ENCODE measurements at regions not wholly inside any gene's neighbourhood (a gene's known extent, or its start where the extent isn't known, plus 50 kb on each side); places are given as distances from the start of the nearest gene placed in this dataset.
"Not testable (repeated sequence)": the region's sequence is repeated elsewhere in the genome, so short reads cannot be mapped to it uniquely, and the experiment has no call there.

DNA sequence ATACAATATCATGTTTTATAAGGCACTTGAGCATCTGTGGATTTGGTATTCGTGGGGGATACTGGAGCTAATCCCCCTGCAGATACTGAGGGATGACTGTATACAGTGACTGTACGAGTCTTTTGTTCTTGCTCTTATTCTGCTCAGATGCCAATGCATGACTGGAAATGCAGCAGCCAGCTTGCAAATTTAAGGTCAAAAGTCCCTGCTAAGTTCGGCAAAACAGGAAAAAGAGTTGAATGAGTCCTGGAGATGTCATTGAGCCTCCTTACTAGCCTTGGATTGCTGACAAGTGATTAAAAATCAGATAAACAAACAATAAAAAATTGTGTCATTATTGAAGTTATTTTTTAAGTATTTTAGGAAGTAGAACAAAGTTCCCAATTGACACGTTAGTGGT is 599.3 kb upstream of the IMPG1 start:
- no peak for DNase-seq

DNA sequence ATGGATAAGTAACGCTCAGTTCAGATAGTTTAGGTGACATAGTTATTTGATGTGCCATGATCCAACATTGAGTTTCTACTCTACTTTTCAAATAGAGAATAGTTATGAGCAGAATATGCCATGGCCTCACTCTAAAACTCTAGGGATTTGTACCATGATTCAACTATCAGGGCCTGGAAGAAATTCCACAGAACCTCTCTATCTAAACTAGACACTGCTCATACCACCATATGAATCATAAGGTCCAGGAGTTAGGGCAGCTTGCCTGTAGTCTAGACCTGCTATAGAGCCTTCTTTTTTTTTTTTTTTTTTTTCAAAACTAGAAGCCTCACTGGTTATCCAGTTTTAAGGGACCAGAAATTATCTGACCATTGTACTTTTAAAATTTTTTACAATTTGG is 571.8 kb upstream of the IMPG1 start:
- no peak for DNase-seq

DNA sequence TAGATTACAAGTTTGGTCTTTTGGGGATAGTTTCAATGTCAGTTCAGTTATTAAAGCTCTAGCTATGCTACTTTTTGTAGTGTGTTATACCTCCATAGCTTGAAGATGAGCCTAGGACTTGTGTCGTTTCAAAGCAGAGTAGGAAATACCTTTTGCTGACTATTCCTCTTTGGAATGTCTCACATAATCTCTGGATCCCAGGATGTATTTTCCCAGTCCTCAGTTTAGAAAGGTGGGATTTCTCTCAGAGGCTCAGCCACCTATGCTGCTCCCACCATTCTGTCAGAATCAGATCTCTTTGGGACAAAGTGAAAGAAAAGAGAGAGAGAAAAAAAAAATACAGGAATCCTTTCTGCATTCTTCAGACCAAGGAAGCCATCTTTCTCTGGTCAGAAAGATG is 567.5 kb upstream of the IMPG1 start:
- no peak for DNase-seq

DNA sequence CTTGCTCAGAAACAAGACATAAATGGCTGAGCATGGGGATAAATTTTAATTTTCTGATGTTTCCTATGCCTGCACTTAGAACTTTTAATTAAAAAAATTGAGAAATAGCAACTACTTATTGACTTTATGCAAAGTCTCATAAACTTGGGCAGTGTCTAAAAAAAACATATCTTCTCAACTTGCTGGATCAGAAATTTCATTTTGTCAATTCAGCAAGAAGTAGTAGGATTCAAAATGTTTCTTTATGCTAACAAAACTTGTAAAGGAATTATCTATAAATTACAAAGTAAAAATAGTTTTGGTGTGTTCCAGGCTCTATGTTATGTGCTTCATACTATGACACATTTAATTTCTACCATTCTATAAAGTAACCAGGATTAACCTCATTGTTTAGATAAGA is 562.2 kb upstream of the IMPG1 start:
- no peak for DNase-seq

DNA sequence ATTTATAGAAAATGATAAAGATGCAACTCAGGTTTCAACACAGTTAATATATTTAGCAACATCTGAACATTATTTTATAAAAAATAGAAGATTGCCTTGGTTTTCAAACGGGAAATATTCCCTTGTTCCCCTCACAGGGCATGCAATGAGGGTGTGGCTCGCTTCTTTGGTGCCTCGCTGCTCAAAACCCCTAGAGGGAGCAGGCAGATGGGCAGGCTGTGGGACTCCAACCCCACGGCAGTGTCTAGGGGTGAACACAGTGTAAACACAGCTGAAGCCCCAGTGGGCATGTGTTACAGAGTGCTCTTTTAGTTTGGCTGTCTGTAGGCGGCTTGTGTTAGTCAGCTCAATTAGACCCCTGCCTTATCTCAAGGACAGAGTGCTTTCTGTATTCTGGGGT is 560.8 kb upstream of the IMPG1 start:
- no peak for DNase-seq

DNA sequence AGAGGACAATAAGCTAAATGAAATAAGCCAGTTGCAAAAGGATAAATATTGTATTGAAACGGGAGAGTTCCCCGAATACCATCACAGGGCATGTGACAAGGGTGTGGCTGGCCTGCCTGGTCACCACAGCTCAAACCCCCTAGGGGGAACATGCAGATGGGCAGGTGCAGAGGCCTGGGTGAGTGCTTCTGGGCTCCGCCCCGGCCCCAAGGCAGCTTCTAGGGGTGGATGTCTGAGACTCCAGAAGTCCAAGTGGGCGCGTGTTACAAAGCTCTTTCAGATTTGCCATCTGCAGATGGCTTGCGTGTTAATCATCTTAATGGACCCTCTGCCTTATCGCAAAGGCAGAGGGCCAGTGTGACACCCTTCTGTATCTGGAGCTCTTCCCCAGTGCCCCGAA is 559.2 kb upstream of the IMPG1 start:
- DNase-seq: no peak

DNA sequence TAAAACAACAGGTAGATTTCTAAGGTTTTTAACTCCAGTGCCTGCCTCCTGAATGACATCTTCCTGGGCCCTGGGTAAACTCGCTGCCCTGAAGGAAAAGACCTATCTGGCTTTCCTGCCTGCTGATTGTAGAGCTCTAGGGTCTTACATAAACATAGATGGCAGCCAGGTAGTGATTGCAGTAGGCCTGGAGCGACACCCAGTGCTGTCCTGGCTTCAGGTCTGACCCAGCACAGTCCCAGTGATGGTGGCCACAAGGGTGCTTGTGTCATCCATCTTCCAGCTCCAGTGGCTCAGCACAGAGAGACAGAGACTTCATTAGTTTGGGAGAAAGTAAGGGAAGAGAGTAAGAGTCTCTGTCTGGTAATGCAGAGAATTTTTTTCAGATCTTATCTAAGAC is 542.9 kb upstream of the IMPG1 start:
- DNase-seq: no peak

DNA sequence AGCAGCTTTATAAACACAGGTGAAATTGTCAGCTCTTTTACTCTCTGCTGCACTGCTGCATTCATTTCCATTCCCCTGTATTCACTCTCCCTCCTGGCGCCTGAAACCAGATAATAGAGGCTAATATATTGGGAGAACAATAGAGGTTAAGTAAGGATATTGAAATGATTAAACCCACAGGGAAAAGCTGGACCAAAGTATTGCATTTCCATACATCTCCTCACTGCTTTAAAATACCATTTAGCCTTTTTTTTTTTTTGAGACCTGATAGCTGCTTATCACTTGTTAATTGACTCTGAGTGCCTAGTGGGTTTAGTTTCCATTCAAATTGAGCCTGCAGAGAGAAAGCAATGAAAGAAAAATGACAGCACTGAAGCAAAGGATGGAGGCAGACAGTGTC is 540.5 kb upstream of the IMPG1 start:
- DNase-seq: no peak

DNA sequence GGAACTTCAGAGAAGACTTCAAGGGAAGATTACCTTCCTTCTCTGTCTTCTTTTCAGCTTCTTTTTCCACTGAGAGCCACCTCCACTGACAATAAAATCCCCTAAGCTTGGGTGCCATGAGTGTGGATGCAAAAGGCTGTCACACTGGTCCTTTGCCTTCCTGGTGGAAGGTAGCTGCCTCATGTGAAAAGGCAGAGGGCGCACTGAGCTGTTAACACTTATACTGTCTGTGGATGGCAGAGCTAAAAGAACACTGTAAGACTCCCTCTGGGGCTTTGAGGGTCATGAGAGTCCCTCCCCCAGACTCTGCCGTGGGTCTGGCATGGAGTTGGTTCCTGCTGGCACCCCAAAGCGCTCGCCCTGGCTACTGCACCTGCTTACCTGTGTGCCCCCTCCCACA is 536.7 kb upstream of the IMPG1 start:
- DNase-seq: no peak

DNA sequence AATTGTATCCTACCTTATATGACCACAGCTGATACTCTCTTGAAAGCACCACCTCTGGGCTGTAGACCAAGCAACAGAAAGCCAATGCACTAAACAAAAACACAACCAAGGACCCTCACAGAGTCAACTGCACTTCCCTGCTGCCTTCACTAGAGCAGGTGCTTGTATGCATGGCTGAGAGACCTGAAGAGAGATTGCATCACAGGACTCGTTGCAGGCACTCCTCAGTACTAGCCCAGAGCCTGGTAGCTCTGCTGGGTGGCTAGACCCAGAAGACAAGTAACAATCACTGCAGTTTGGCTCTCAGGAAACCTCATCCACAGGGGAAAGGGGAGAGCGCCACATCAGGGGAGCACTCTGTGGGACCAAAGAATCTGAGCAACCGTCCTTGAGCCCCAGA is 521.6 kb upstream of the IMPG1 start:
- DNase-seq: no peak

DNA sequence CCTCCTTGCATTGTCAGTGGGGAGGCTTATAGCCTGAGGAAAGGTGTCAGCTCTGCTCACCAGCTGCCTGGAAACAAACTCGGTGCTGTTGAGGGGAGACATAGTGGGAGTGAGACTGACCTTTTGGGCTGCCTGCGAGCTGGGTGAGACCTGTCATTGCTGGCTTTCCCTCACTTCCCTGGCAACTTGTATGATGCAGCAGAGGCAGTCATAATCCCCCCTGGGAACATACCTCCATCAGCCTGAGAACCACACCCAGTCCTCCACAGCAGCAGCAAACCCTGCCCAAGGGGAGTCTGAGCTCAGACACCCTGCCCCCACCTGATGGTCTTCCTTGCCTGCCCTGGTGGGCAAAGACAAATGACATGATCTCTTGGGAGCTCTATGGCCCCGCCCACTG is 521.2 kb upstream of the IMPG1 start:
- no peak for DNase-seq

DNA sequence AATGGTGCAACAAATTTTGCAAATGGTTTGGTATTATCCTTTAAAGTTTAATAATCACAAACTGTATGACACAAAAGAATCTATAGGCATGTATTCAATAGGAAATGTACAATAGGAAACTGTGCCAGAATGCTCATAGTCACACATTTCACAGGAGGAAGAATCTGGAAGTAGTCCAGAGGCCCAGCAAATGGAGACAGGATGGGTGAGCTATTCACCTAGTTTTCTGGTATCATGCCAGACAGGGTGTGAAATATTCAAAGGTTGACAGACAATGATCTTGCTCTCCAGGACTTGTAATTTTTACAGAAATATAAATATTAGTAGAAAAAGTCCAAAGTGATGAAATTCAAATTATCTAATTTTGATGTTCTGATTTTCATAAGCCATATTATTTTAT is 520.1 kb upstream of the IMPG1 start:
- DNase-seq: no peak

DNA sequence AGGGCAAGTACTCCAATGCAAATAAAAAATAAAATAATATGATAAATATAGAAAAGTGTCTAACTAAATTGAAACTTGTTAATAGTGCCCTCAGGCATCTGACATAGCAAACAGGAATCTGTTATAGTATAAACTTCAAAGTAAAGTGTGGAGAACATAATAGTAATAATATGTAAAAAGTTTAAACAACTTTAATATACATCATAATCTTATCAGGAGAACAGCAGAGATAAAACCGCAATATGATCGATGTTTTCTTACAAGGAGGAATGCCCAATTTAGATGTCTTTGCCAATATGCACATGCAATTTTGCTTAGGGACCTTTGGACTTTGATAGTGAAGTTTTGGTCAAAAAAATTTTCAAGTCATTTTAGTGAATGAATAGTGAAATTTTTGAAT is 514.8 kb upstream of the IMPG1 start:
- no peak for DNase-seq

DNA sequence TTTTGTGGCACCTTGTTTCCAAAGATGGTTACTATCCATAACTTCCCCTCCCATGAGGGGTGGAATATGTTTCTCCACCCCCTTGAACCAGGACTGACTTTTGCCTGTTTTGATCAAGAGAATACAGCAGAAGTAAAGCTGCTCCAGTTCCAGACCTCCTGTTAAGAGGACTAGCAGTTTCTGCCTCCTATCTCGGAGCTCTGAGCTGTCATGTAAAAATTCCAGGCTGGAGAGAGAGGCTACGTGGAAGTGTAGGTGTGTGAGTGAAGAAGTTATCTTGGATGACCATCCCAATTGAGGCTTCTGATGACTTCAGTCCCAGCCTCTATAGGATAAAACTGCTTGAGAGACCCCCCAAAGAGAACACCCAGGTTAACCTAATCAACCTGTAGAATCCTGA is 511.7 kb upstream of the IMPG1 start:
- no peak for DNase-seq

DNA sequence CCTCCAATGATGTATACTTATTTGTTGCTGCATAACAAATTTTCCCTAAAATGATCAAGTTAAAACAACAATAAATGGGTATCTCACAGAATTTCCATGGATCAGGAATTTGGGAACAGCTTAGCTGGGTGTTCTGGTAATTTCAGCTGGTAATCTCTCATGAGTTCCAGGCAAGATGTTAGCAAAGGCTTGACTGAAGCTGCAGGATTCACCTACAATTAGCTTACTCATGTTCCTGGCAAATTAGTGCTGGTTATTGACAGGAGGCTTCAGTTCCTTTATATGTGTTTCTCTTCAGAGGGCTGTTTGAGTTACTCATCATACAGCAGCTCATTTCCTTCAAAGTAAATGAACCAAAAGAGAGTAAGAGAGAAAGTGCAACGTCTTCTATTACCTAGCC is 506.3 kb upstream of the IMPG1 start:
- DNase-seq: no peak

DNA sequence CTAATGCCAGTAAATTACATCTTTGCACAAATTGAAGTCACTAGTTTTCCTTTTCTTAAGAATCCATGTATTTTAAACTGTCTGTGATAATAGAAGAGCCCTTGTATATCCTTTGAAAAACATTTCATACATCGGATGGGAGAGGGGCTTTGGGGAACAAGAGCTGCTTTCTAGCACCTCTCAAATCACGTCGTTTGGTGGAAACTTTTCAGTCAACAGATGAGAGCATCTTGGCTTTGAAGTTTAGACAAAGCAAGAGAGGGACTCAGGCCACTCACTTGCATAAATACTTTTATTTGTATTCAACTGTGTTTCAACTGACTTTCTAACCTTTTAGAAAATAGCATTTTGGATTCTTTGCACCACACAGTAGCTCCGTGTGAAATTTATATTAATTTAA is 502.3 kb upstream of the IMPG1 start:
- no peak for DNase-seq

DNA sequence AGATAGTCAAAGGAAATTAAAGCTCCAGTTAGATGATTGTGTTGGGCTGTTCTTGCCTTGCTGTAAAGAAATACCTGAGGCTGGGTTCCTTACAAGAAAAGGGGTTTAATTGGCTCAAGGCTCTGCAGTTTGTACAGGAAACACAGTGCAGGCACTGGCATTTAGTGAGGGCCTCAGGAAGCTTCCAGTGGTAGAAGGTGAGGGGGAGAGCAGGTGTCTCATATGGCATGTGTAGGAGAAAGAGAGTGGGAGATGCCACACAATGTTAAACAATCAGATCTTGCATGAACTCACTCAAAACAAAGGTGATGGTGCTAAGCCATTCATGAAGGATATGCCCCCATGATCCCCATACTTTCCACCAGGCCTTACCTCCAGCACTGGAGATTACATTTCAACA is 493.5 kb upstream of the IMPG1 start:
- DNase-seq: no peak

DNA sequence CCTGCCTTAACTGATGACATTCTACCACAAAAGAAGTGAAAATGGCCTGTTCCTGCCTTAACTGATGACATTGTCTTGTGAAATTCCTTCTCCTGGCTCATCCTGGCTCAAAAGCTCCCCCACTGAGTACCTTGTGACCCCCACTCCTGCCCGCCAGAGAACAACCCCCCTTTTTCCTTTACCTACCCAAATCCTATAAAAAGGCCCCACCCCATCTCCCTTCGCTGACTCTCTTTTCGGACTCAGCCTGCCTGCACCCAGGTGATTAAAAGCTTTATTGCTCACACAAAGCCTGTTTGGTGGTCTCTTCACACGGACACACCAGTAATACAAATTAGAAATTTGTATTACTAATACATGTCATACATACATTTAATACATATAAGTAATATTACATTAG is 489.9 kb upstream of the IMPG1 start:
- not testable (repeated sequence) for DNase-seq

DNA sequence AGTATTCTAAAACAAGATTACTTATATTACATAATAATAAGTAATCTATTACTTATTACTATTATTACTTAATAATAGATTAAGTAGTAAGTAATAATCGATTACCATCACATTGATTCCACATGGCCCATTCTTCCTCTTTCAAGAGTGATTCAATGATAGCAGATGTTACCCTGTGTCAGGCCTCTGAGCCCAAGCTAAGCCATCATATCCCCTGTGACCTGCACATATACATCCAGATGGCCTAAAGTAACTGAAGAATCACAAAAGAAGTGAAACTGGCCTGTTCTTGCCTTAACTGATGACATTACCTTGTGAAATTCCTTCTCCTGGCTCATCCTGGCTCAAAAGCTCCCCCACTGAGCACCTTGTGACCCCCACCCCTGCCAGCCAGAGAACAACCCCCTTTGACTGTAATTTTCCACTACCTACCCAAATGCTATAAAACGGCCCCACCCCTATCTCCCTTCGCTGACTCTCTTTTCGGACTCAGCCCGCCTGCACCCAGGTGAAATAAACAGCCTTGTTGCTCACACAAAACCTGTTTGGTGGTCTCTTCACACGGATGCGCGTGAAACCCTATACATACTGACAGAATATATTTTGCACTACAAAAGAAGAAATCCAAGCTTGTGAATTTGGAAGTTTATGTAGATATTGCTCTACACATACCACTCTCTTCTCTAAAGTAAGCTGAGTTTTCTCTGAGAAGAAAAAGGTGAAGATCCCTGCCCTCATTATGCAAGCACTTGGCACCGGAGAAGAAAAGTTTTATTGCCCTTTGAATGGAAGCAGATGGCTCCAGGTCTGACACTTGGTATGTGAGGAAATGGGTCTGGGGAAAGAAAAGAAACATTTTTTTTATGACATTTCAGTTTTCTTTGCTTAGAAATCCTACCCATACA is 488.6 kb upstream of the IMPG1 start:
- not testable (repeated sequence) for DNase-seq

DNA sequence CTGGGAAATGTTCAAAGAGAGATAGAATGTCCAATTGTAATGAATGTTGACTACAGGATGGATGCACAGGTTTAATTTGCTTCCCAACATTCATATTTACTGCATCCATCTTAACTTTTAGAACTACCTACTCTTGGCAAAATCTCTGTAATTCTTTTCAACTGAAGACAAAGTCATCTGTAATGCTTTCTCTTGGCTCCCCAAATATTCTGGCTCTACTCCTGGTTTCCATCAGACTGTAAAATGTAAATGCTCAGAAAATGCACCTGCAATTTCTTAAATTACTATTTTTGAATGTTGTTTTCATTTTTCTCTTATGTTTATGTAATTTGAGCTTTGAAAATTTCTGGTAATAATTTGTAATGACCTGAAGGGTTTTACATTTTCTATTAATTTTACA is 480.8 kb upstream of the IMPG1 start:
- DNase-seq: no peak

DNA sequence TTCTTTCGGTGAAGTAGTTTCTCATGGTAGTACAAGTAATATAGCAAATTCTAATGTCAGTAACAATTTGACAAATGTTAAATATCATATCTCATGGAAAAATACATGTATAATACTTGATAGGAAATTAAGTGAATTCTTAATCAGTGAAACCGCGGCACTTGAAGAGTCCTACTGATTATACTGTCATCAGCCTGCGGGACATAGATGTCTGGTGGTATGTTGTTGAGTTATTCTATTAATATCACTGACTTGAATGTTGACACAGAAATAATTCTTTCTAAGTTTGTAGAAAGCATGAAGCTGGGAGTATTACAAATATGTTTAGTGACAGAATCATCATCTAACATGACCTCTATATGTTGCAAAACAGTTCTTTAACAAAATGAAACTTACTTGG is 479.8 kb upstream of the IMPG1 start:
- no peak for DNase-seq

DNA sequence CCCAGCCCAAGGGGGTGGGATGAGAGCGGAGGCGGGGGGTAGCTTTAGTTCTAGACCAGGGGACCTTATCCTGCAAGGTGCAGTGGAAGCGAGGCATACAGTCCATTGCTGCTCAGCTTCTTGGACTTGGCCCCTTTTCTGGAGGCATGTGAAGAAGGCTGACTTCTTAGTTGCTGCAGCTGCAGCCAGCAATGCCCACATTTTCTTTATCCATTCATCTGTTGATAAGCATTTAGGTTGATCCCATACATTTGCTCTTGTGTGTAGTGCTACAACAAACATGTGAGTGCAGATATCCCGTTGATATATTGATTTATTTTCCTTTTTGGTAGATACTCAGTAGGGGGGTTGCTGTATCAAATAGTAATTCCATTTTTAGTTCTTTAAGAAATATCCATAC is 461.2 kb upstream of the IMPG1 start:
- DNase-seq: no peak

DNA sequence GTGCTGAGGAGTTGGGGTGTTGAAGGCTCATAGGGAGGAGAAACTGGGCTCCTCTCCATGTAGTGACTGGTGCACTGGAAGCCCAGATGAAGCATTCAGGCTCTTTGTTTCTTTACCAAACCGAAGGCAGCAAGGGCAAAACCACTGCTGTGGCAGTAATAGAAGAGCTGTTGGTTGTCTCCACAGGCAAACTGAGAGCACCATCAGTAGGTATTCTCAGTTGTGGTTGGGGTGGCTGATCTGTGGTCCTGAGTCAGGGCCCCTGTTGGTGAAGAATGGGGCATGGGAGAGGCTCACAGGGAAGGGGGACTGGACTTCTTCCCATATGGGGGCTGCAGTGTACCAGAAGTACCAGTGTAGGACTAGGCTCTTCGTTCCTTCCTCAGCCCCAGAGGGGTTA is 460.2 kb upstream of the IMPG1 start:
- no peak for DNase-seq

DNA sequence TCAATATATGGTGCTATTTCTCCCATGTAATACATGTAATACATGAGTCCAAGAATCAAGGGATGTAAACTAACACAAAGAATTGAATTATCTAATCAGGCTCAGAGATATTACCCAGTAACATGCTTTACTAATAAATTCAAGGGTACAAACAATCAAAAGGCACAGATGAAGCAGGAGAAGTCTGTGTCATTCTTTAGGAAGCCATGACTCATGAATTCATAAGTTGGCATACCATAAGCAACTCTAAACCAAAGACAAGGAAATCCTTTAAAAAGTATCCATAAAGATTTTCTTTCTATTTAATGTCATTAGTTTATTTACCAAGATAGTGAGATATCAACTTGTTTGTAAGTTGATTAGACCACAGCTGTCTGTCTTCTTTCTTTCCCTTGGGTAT is 446.0 kb upstream of the IMPG1 start:
- no peak for DNase-seq

DNA sequence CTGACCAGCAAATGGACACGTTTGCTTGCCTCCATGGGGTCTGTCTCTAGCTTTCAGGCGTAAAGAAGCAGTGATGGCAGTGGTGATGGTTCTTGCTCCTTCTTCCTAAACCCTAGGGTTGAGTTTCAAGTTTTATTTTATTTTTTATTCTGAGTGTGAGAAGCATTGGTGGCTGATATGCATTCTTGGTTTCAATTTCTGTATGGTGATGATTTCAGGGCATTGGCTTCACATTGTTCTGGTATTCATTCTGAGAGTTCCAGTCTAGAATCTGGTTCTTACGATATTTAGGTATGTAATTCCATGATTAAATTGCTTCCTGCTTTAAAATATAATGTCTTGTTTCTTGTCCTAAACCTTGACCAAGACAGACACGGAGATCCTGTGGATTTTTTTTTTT is 444.5 kb upstream of the IMPG1 start:
- DNase-seq: no peak

All from right kidney (tissue), 1 donor.